ENCODE measurements at regions not wholly inside any gene's neighbourhood (a gene's known extent, or its start where the extent isn't known, plus 50 kb on each side); places are given as distances from the start of the nearest gene placed in this dataset.

DNA sequence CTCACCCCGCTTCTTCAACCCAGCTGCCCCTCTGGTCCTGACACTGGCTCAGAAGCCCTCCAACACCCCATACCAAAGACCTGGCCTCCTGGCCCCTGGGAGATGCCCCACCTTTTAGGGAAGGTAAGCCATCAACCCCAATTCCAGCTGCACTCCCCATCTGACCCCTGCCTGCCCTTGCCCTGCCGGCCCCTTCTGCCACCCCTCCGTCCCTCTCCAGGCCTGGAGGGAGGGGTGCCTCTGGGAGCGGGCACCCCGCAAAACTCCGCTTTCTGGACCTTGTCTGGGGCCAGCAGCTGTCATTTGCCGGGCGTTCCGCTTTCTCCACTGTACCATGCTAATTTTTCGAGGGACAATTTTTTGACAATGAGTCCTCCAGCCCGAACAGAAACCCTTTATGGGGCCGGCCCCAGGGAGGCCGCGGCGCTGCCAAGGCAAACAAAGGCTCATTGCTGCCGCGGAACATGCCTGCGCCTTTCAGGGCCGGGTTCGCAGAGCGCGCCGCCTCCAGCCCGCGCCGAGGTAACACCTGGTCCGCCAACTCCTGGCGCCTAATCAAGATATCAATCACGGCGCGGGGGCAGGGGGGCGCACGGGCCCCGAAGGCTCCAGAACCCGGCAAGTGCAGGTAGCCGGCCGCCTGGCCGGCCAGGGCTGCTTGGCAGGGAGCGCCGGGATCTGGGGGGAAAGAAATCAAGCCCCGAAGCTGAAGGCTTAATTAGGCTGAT is 96.0 kb downstream of the INHBB start:
- DNase-seq, result no peak

DNA sequence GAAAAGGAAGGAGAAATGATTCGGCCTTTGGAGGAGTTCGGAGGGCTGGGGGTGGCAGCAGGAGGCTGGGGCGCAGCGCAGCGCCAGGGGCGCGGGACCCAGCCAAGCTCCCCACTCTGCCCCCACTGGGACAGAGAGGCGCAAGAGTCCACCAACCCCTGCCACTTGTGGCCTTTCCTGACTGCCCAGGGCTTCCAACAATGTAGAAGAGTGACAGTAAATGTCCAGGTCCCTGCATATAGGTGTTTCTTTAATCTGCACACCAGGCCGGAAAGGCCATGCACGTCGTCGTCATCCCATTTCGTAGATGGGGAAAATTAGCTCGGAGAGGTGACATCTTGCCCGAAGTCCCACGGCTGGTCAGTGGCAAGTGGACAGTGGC is 96.6 kb downstream of the INHBB start:
- no peak for DNase-seq

DNA sequence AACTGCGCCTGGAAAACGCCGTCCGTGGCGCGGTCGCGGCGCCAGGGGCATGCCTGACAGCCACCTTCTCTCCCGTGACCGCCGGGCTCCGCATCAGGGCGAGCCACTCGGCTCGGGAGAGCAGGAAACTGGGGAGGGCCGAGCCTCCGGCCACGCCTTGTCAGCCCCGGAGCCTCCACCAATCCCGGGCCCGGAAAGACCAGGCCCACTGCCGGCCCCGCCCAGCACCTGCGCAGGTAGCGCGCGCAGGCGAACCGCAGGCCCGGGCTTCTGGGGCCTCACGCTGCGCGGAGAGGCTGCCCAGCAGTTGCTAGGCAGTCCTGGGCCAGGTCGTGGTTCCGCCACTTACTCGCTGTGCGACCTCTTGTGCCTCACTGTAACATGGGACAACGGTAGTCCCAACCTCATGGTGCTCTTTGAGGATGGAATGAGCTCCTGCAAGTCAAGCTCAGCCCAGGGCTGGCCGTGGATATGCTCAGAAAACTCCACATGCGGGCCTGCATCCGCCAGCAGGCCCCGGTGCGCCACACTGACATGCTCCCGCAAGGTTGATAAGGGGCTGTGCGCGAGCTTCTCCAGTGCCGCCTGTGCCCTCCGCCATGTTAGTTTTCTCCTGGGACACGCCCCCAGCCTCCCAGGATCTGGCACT is 97.1 kb downstream of the INHBB start:
- no peak for DNase-seq

DNA sequence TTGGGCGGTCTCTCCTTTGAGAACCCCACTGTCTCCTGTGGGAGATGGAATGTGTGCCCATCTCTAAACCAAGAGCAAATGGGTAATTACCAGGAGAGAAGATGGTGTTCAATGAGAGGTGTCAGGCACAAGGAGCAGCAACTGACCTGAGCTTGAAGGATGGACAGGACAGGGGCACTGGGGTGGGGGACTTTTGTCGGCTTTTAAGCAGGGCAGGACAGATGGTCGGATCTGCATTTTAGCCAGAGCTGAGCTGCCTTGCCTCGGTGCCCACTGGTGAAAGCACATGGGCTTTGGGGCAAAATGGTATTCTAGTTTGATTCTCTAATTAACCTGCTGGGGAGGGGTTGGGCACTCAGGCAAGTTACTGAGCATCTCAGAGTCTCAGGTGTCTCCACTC is 98.0 kb downstream of the INHBB start:
- DNase-seq, result no peak

DNA sequence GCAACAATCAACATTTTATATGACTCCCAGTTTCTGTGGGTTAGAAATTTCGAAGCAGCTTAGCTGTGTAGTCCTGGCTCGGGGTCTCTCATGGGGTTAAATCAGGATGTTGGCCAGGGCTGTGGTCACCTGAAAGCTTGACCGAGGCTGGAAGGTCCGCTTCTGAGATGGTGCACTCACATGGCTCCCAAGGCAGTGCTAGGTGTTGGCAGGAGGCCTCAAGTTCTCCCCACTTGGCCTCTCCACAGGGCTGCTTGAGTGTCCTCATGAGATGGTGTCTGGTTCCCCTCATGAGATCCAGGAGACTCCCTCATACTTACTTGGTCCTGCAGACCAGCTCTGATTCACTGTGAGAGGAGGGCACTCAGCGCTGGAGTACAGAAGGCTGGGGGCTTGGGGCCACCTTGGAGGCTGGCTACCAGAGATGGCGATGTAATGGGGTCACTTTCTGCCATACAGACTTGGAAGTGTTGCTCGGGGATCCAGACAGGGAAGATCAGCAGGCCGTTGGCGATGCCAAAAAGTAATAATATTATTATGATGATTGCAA is 98.8 kb downstream of the INHBB start:
- DNase-seq, result no peak

DNA sequence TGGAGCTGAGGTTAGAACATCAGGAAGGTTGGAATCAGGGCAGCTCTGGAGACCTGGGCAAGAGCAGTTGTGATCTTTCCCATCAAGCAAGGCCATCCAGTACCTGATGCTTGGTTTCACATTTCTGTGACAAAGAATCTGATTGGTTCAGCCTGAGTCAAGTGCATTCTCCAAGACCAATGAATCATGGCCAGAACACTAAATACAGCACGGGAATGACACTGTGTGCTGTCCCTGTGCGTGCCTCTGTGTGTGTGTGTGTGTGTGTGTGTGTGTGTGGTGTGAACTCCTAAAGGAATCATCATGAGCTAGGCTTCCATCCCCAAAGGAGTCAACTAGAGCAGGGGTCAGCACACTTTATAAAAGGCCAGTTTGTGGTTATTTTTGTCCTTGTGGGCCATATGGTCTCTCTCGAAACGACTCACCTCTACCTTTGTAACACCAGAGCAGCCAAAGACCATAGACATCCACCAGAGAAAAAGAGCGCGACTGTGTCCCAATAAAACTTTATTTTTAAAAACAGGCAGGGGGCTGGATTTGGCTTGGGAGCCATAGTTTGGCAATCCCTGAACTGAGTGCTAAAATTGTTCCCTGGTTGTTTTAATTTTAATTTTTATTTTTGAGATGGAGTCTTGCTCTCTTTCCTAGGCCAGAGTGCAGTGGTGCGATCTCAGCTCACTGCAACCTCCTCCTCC is 99.7 kb downstream of the INHBB start:
- peak in 1 of 2 experiments; percentile 32 for DNase-seq

DNA sequence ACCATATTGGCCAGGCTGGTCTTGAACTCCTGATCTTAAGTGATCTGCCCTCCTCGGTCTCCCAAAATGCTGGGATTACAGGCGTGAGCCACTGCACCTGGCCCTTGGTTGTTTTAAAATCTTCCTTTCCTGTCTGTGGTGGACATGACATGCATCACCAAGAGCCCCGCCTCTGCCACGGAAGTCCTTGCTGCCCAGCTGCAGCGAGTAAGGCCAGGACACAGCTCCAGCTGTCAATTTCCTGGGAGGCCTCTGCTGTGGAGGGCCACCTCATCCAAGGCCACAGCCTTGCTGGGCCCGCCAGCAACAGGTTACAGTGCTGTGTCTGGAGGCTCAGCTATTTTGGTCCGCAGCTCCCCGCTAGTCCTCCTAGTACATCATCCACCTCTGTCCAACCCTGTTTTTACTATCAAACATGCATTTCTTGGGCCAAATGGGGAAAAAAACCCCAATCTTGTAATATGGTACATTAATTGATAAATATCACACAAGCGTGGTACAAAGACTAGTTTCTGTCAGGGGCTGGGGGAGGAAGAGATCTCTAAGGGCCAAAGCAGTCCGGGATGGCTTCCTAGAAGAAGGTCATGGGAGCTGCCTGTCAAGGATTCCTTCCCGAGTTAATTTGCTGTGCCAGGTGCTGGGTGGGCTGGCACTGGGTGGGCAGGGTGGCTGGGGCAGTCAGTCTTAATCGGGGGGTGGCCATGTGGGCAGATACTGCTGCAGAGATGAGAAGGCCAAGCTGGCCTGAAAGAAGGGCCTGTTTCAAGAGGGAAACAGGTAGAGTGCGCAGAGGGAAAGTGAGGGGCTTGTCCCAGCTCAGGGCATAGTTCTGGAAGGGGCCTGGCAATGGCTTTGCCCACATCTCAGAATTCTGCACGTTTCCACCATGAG is 100.5 kb downstream of the INHBB start:
- no peak for DNase-seq

DNA sequence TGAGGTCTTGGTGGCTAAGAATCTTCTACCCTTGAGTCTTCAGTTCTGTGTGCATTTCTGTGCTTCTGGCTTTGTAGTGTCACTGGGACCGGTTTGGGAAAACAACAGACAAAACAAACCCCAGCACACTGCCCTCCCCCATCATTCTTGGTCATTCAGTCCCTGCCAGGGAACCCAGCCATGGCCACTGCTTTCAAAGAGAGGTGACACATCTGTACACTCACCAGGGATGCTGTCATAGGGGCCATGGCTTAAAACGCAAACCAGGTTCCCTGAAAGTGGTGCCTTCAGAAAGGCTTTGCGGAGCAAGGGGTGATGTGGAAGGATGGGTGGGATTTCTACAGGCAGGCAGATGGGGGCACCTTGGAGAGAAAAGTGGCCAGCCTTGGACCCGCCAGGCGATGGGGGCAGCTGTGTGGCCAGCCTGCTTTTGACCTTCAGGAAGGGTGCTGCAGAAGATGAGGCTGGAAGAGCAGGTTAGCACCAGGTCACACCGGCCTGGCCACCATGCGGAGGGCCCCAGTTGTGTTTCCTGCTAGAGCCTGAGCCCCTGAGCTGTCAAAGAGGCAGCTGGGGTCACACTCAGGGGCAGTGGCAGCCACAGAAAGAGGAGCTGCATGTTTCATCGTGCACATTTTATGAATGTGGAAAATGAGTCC is 101.3 kb downstream of the INHBB start:
- DNase-seq, result no peak

DNA sequence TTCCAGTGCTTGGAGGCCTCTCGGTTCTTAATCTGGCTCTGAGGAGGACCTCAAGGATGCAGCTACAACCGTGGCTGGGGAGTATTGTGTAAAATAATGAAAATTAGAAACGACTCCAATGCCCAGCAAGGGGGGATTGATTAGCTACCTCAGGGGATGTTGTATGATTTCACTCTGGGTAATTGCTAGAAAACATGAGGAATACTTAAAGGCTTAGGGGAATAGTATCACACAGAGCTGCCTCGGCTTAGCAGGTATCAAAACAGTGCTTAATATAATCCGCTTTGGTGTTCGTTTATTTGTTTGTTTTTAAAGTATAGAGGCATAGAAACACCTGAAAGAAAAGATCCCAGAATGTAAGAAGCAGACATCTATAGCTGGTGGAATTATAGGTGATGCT is 102.5 kb downstream of the INHBB start:
- DNase-seq, result no peak

DNA sequence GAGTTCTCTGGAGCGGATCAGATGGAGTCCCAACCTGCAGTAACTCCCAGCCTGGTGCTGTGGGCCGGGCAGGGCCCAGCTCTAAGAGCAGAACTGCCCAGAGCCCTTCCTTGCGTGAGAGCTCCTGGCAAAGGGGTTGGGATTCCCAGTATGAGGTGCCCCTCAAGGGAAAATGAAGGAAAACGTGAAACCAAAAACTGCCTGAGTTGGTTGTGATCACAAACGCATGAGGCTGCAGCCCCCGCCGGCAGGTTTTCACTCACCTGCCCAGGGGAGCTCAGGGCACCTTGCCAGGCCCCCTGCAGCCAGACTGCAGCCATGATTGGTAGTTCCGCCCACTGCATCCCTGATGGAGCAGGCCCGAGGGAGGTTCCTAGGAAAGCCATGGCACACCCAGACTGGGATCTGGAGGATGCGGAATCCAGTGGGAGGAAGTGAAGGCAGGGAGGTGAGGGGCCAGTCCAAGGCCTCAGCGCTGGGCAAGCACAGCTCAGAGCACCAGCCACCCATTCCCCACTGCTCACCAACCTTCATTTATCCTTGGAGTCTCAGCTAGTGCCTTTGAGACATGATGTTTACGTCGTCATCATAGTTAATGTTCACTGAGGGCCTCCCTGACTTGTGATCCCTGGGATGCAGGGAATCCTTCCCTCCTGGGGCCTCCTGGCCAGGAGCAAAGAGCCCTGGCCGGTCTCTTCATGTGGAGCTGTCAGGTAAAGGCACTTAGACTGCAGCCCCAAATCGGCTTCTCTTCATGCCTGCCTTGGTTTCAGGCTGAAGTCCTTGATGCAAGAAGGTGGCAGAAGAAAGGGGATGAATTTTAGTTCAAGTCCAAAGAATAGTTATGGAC is 103.2 kb downstream of the INHBB start:
- no peak for DNase-seq

DNA sequence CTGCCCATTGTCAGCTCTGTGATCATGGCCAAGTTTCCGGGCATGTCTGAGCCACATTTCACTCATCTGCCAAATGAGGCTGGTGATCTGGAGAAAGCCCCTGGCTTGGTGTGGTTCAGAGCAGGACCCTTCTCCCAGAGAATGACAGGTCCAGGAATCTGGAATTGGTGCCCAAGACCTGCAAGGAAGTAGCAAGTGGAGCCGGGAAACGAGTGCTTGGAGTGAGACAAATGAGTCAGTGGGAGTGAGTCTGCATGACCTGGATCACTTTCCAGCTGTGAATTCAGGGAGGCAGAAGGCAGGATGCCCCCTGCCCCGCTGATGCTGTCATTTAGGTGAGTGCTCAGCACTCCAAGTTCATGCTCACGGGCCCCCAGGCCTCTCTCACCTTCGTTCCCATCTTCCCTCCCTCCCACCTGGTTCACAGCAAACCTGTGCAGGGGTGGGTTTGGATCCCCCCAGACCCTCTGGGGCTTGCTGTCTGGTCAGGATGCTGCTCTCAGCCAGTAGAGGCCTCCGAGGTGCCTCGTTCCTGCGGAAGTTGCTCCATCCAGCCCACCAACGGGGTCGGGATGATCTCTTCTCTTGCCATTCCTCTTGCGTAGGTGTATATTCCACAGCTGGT is 104.4 kb downstream of the INHBB start:
- DNase-seq, result no peak

DNA sequence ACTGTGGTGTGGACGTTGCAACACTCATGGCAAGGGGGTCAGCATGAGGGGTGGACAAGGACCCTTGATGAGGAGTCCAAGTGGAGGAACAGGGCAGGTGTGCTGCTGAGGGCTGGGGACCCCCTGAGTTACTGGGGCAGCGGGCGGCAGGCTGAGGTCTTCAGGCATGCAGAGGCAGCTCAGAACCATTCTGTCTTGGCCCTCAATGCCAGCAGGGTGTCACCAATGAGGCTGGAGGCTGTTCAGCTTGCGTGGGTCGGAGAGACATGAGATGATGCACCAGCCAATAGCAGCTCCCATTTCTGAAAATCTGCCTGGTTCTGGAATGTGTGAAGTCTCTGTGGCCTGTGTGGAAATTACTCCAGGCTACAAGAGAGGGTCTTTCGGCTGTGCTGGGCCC is 105.4 kb downstream of the INHBB start:
- no peak for DNase-seq

DNA sequence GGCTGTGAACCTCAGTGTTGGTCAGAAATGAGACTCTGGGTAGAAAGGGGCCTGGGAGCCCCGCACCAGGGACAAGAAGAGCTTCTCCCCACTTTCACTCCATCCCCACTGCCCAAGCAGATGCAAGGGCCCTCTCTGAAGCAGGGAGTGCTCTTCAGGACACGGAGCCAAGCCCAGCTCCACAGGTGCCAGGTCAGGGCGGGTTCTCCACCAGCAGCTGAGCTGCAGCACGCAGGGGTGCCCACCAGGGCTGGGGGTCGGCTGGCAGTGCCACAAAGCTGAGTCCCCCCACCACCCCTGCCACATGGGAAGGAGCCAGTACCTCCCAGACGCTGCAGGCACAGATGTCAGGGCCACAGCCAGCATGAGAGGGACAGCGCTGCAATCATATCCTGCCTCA is 106.2 kb downstream of the INHBB start:
- no peak for DNase-seq

DNA sequence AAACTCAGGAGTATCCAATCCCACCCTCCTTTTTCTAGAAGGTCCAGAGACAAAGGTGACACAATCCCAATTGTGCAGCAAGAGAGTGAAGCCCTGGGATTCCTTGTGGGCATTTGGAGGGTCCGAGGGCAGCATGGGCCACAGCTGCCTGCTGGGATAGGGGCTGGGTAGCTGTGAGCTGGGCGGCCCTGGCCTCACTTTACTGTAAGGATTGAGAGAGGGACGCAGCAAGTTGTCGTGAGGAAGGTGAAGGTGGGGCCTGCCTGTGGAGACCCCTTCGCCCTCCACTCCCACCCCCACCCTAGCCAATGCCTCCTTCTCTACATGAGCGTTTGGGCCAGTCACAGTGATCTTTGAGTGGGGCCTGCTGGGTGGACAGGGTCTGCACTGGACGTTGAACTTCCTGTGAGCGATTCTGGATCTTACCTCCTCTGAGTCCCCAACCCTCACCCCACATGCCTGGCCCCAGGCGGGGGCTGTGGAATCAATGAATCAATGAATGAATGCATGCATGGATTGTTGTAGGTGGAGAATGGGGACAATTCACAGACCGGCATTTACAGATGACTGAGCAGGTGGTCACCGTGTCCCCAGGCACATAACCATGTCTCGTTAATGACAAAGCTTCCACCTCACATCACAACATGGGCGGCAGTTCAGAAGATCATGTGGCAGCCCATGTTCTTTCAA is 107.2 kb downstream of the INHBB start:
- DNase-seq, result no peak

DNA sequence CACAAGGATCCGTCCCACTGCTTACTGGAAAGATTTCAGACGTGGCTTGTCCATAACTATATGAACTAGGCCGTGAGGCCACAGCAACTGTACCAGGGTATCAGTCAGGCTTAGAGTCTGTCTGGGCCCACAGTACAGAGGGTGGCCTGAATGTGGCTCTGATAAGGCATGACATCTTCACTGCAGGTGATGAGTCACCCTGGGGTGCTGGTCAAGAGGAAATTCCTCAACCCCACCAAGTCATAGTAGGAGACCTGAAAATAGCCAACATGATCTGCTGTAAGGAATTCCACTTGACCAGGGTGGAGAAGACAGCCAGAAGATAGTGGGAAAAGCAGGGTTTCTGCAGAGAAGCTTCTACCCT is 107.7 kb downstream of the INHBB start:
- no peak for DNase-seq

DNA sequence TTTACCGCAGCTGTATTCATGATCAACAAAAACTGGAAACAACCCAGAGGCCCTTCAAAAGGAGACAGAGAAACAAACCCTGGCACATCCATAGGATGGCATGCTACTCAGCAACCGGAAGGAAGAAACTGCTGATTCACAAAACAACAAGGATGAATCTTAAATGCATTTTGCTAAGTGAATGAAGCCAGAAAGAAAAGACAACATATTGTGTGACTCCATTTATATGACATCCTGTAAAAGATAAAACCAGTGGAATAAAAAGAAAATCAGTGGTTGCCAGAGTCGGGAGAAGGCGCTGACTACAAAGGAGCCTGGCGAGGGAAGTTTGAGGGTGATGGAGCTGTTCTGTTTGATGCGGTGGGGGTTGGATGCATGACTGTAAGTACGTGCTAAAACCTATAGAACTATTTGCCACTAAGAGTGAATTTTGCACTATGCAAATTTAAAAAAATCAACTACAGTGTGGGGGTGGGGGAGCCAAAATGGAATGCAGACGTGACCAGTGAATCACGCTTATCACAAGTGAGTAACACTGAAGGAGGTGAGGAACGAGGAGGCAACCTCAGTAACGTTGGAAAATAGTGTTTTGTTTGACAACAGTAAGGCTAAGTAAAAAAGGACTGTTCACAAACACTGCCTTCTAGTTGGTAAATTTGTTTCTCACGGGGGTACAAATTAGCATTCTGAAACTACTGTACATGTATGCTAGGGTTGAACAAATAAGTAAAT is 108.9 kb downstream of the INHBB start:
- no peak for DNase-seq

DNA sequence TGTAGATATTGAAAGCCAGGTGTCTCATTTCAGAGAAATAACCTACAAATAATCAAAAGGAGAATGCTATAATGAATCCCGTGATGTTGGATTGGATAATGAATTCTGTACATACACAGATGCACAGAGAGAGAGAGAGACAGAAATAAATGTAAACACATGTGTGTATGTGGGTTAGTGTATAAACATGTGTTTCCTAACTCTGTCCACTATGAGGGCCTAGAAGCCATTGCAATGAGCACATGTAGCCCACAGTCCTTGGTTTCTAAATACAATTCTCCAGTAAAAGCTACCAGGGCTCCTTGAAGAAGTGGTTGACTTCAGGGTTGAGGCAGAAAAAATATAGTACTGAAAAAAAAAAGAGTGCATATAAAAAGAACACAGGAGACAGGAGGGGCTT is 109.5 kb downstream of the INHBB start:
- no peak for DNase-seq

DNA sequence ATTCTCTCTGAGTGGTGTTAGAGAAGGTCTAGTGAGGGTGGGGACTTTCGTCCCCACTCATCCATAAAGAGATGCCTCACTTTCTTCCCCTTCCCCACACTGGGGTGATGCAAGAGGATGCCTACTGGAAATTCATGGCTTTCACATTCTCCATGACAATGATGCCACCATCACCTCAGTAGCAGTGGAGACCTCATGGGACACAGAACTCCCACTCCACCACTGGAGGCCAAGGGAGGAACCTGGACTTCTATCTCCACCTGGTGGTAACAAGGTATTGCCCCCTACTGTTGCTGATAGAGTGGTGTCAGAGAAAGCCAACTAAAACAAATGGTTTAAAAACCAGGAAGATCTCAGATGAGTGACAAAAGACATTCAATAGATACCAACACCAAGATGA is 110.9 kb downstream of the INHBB start:
- no peak for DNase-seq

DNA sequence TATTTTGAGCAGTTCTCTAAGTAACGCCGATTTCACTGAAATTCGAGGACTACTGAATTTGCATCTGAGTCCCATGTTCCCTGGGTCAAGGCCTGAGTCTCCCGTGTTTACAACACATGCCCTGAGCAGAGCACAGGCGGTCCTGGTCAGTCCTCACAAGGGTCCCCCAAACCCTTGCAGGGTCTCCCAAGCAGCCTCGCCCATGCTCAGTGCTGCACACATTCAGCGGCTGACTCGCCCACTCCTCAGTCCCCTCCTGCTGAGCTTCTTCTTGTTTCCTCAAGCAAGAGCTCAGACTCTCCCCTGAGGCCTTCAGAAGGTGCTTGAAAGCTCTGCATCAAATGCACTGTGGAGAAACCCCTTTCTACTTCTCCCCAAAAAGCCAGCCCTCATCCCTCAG is 114.6 kb downstream of the INHBB start:
- DNase-seq, result no peak

DNA sequence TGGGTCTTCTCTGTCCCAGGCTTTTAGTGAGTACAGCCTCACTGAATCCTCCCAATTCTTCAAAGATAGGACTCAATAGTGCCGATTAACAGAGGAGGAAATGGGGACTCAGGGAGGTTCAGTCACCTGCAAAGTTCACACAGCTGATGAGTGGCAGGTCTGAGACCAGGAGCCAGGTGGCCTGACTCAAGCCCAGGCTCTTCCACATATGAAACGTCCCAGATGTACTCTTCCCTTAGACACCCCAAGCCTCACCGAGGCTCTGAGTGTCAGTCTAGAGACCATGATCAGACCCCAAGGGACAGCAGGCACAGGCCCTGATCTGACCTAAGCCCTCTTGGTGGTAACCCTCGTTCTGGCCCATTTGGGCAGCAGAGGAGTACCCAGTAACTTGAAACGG is 115.2 kb downstream of the INHBB start:
- no peak for DNase-seq

Measured in NCI-H187 (cell line).